SK-N-SH (cell line): ENCODE measurements at regions not wholly inside any gene's neighbourhood (a gene's known extent, or its start where the extent isn't known, plus 50 kb on each side); places are given as distances from the start of the nearest gene placed in this dataset.

Experiments
- EP300 ChIP-seq, 2 experiments: IDR thresholded peaks; 2 replicates each; pipeline versions ENCODE4 v1.4.0 to v1.6.1; 2012; ENCODE audit warnings: borderline replicate concordance in 1 of 2, low read depth in 1 of 2, low read length in 1 of 2
- YY1 ChIP-seq: IDR thresholded peaks from 2 replicates; pipeline ENCODE4 v1.4.0; 2012; ENCODE audit warnings: low read depth, mild to moderate bottlenecking
- TF ChIP-seq, protein P1 (sequence below): fragments of 200-600 bp; sonication (generic); IDR thresholded peaks from 2 replicates; pipeline ENCODE4 v1.6.1; 2017; ENCODE audit warnings: antibody characterized with exemption, mild to moderate bottlenecking, moderate library complexity
- TF ChIP-seq, protein P2 (sequence below): IDR thresholded peaks from 2 replicates; pipeline ENCODE4 v1.6.1; 2012; ENCODE audit warnings: mild to moderate bottlenecking, low read depth, low read length, moderate library complexity
- TF ChIP-seq, protein P3 (sequence below): IDR thresholded peaks from 2 replicates; pipeline ENCODE4 v1.4.0; 2012; ENCODE audit warnings: low read depth
- TF ChIP-seq, protein P4 (sequence below): fragments of 150-350 bp; IDR thresholded peaks from 2 replicates; pipeline ENCODE4 v1.6.1; 2017; ENCODE audit warnings: antibody characterized with exemption, low read length, low read depth, borderline replicate concordance

DNA sequence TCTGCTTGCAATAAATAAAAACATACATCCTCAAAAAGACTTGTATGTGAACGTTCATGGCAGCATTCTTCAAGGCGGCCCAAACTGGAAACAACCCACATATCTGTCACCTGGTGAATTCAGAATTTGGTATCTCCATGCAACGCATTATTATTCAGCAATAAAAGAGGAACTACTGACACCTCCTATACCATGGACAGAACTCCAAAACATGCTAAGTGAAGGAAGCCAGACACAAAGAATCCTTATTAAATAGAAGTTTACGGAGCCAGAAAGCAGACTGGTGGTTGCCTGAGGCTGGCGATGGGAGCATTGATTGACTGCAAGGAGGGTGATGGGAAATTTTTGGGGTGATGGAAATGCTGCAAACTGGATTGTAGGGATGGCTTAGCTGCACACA, 530.8 kb upstream of the DPP6 start:
- TF ChIP-seq, protein P1, sequence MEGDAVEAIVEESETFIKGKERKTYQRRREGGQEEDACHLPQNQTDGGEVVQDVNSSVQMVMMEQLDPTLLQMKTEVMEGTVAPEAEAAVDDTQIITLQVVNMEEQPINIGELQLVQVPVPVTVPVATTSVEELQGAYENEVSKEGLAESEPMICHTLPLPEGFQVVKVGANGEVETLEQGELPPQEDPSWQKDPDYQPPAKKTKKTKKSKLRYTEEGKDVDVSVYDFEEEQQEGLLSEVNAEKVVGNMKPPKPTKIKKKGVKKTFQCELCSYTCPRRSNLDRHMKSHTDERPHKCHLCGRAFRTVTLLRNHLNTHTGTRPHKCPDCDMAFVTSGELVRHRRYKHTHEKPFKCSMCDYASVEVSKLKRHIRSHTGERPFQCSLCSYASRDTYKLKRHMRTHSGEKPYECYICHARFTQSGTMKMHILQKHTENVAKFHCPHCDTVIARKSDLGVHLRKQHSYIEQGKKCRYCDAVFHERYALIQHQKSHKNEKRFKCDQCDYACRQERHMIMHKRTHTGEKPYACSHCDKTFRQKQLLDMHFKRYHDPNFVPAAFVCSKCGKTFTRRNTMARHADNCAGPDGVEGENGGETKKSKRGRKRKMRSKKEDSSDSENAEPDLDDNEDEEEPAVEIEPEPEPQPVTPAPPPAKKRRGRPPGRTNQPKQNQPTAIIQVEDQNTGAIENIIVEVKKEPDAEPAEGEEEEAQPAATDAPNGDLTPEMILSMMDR = no peak
- TF ChIP-seq, protein P2, sequence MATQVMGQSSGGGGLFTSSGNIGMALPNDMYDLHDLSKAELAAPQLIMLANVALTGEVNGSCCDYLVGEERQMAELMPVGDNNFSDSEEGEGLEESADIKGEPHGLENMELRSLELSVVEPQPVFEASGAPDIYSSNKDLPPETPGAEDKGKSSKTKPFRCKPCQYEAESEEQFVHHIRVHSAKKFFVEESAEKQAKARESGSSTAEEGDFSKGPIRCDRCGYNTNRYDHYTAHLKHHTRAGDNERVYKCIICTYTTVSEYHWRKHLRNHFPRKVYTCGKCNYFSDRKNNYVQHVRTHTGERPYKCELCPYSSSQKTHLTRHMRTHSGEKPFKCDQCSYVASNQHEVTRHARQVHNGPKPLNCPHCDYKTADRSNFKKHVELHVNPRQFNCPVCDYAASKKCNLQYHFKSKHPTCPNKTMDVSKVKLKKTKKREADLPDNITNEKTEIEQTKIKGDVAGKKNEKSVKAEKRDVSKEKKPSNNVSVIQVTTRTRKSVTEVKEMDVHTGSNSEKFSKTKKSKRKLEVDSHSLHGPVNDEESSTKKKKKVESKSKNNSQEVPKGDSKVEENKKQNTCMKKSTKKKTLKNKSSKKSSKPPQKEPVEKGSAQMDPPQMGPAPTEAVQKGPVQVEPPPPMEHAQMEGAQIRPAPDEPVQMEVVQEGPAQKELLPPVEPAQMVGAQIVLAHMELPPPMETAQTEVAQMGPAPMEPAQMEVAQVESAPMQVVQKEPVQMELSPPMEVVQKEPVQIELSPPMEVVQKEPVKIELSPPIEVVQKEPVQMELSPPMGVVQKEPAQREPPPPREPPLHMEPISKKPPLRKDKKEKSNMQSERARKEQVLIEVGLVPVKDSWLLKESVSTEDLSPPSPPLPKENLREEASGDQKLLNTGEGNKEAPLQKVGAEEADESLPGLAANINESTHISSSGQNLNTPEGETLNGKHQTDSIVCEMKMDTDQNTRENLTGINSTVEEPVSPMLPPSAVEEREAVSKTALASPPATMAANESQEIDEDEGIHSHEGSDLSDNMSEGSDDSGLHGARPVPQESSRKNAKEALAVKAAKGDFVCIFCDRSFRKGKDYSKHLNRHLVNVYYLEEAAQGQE = no peak
- TF ChIP-seq, protein P3, sequence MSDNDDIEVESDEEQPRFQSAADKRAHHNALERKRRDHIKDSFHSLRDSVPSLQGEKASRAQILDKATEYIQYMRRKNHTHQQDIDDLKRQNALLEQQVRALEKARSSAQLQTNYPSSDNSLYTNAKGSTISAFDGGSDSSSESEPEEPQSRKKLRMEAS = no peak
- TF ChIP-seq YY1 = no peak
- TF ChIP-seq EP300 (IDR thresholded peaks at IDR 0.05; ENCODE audit: borderline replicate concordance in 1 of 2, low read depth in 1 of 2, low read length in 1 of 2) = no peak
- TF ChIP-seq, protein P4, sequence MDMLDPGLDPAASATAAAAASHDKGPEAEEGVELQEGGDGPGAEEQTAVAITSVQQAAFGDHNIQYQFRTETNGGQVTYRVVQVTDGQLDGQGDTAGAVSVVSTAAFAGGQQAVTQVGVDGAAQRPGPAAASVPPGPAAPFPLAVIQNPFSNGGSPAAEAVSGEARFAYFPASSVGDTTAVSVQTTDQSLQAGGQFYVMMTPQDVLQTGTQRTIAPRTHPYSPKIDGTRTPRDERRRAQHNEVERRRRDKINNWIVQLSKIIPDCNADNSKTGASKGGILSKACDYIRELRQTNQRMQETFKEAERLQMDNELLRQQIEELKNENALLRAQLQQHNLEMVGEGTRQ = no peak
